IMR-90 (cell line): ENCODE measurements at regions not wholly inside any gene's neighbourhood (a gene's known extent, or its start where the extent isn't known, plus 50 kb on each side); places are given as distances from the start of the nearest gene placed in this dataset.

ENCODE experiments used
- ATAC-seq: fragments of 200-7000 bp; cut with Tn5 transposase; 2 replicates; pipeline ENCODE4 v1.9.1; 2020; ENCODE audit warnings: low read depth, mild to moderate bottlenecking, moderate library complexity
- BruUV-seq: library from RNA; stranded (reverse); fragments of 400-500 nt; replicated peaks from 2 replicates; lab custom pipeline; 2021; lab: Mats Ljungman, UMichigan
- CTCF ChIA-PET: fragments of 300-600 bp; formaldehyde crosslinking; extraction: SDS; loops from one replicate; lab custom pipeline; 2021; ENCODE audit warnings: antibody characterized with exemption; lab: Yijun Ruan, JAX
- POLR2A ChIA-PET: fragments of 300-600 bp; sonication (Branson Sonifier 250); formaldehyde crosslinking; loops from one replicate; lab custom pipeline; 2022; ENCODE audit warnings: antibody characterized with exemption; ENCODE audit not compliant: unreplicated experiment; lab: Charles Lee
- DNase-seq: peaks from one replicate; pipeline ENCODE4 v3.0.0; 2013
- H2AFZ ChIP-seq: replicated peaks from 2 replicates; pipeline ENCODE3; 2013; ENCODE audit warnings: low read length, mild to moderate bottlenecking; ENCODE audit not compliant: poor library complexity
- H2AK5ac ChIP-seq: 2 replicates; pipeline ENCODE4 v1.6.1; 2013; ENCODE audit warnings: low read depth, low read length, inconsistent platforms
- H2AK9ac ChIP-seq: replicated peaks from 2 replicates; pipeline ENCODE3; 2013; ENCODE audit warnings: mild to moderate bottlenecking, low read depth, low read length, moderate library complexity; ENCODE audit not compliant: poor library complexity
- H2BK120ac ChIP-seq: 2 replicates; pipeline ENCODE4 v1.6.1; 2013; ENCODE audit warnings: low read depth, low read length, inconsistent platforms
- H2BK15ac ChIP-seq: 3 replicates; pipeline ENCODE4 v1.6.1; 2013; ENCODE audit warnings: low read depth, low read length, inconsistent platforms
- H2BK20ac ChIP-seq: 2 replicates; pipeline ENCODE4 v1.6.1; 2013; ENCODE audit warnings: low read depth, mild to moderate bottlenecking, inconsistent platforms, low read length, moderate library complexity
- H2BK5ac ChIP-seq: 2 replicates; pipeline ENCODE4 v1.6.1; 2013; ENCODE audit warnings: mild to moderate bottlenecking, low read depth, low read length, inconsistent platforms; ENCODE audit not compliant: poor library complexity, severe bottlenecking
- H3K14ac ChIP-seq: replicated peaks from 2 replicates; pipeline ENCODE4 v1.6.1; 2013; ENCODE audit warnings: low read depth, low read length, inconsistent platforms
- H3K18ac ChIP-seq: 2 replicates; pipeline ENCODE4 v1.6.1; 2013; ENCODE audit warnings: low read depth, low read length, control low read depth
- H3K23ac ChIP-seq: 2 replicates; pipeline ENCODE4 v1.6.1; 2013; ENCODE audit warnings: low read depth, low read length, inconsistent platforms
- H3K27ac ChIP-seq: 2 replicates; pipeline ENCODE4 v1.5.1; 2013; ENCODE audit warnings: mild to moderate bottlenecking, control low read depth, low read length; ENCODE audit not compliant: insufficient read depth
- H3K27me3 ChIP-seq: 2 replicates; pipeline ENCODE4 v1.6.1; 2013; ENCODE audit warnings: low read length; ENCODE audit not compliant: control insufficient read depth, insufficient read depth
- H3K36me3 ChIP-seq: 2 replicates; pipeline ENCODE4 v1.6.1; 2013; ENCODE audit warnings: low read length, mixed read lengths; ENCODE audit not compliant: control insufficient read depth, insufficient read depth
- H3K4ac ChIP-seq: 2 replicates; pipeline ENCODE4 v1.6.1; 2013; ENCODE audit warnings: low read depth, low read length, inconsistent platforms
- H3K4me1 ChIP-seq: 2 replicates; pipeline ENCODE4 v1.6.1; 2013; ENCODE audit warnings: low read length, mixed read lengths; ENCODE audit not compliant: control insufficient read depth, insufficient read depth
- H3K4me2 ChIP-seq: 2 replicates; pipeline ENCODE4 v1.6.1; 2013; ENCODE audit warnings: low read depth, mild to moderate bottlenecking, control low read depth, low read length, moderate library complexity
- H3K4me3 ChIP-seq: 2 replicates; pipeline ENCODE4 v1.5.1; 2013; ENCODE audit warnings: low read depth, mild to moderate bottlenecking, control low read depth, low read length, moderate library complexity; ENCODE audit not compliant: insufficient read depth
- H3K56ac ChIP-seq: 2 replicates; pipeline ENCODE4 v1.6.1; 2013; ENCODE audit warnings: low read length, inconsistent platforms; ENCODE audit not compliant: insufficient read depth; ENCODE audit errors: extremely low read depth
- H3K79me1 ChIP-seq, 2 experiments: 2 replicates each; pipeline ENCODE4 v1.6.1; 2013; ENCODE audit warnings: low read length in 2 of 2, inconsistent platforms in 1 of 2, low read depth in 1 of 2
- H3K9ac ChIP-seq: 2 replicates; pipeline ENCODE4 v1.6.1; 2013; ENCODE audit warnings: low read depth, low read length, control low read depth
- H3K9me1 ChIP-seq: 2 replicates; pipeline ENCODE4 v1.6.1; 2013; ENCODE audit warnings: low read length, inconsistent platforms; ENCODE audit not compliant: insufficient read depth
- H3K9me3 ChIP-seq: 2 replicates; pipeline ENCODE4 v1.6.1; 2013; ENCODE audit warnings: low read length; ENCODE audit not compliant: control insufficient read depth, insufficient read depth
- H4K20me1 ChIP-seq: 2 replicates; pipeline ENCODE4 v1.6.1; 2013; ENCODE audit warnings: low read length, inconsistent platforms; ENCODE audit not compliant: insufficient read depth
- H4K5ac ChIP-seq: 2 replicates; pipeline ENCODE4 v1.6.1; 2013; ENCODE audit warnings: mild to moderate bottlenecking, low read depth, low read length, control low read depth
- H4K8ac ChIP-seq, 2 experiments: 2 replicates each; pipeline ENCODE4 v1.6.1; 2013; ENCODE audit warnings: low read depth in 2 of 2, low read length in 2 of 2, control low read depth in 1 of 2, inconsistent platforms in 1 of 2
- H4K91ac ChIP-seq: 2 replicates; pipeline ENCODE4 v1.6.1; 2013; ENCODE audit warnings: low read depth, low read length, inconsistent platforms; ENCODE audit not compliant: insufficient read depth
- BHLHE40 ChIP-seq: fragments of 150-350 bp; IDR thresholded peaks from 2 replicates; pipeline ENCODE4 v1.6.1; 2016; ENCODE audit warnings: mild to moderate bottlenecking, low read depth, low read length
- CEBPB ChIP-seq: IDR thresholded peaks from 2 replicates; pipeline ENCODE4 v1.6.1; 2012; ENCODE audit warnings: low read depth, low read length, improper control_type of control experiment
- CHD1 ChIP-seq: IDR thresholded peaks from 2 replicates; pipeline ENCODE4 v1.6.1; 2012; ENCODE audit warnings: low read depth, low read length, improper control_type of control experiment
- CTCF ChIP-seq: conservative IDR thresholded peaks from 2 replicates; pipeline ENCODE4 v1.5.1; 2012; ENCODE audit warnings: mild to moderate bottlenecking, low read depth, low read length, improper control_type of control experiment
- FOS ChIP-seq: fragments of 150-350 bp; IDR thresholded peaks from 2 replicates; pipeline ENCODE4 v1.6.1; 2016; ENCODE audit warnings: low read depth, low read length
- MAFK ChIP-seq: IDR thresholded peaks from 2 replicates; pipeline ENCODE4 v1.6.1; 2012; ENCODE audit warnings: low read depth, low read length, improper control_type of control experiment
- MAZ ChIP-seq: IDR thresholded peaks from 2 replicates; pipeline ENCODE4 v1.6.1; 2012; ENCODE audit warnings: low read depth, mild to moderate bottlenecking, low read length, improper control_type of control experiment, moderate library complexity, borderline replicate concordance
- MXI1 ChIP-seq: IDR thresholded peaks from 2 replicates; pipeline ENCODE4 v1.6.1; 2012; ENCODE audit warnings: low read depth, mild to moderate bottlenecking, low read length, moderate library complexity, borderline replicate concordance
- NFE2L2 ChIP-seq: fragments of 150-350 bp; IDR thresholded peaks from 2 replicates; pipeline ENCODE4 v1.6.1; 2016; ENCODE audit warnings: low read depth, mild to moderate bottlenecking, low read length
- POLR2A ChIP-seq: IDR thresholded peaks from 2 replicates; pipeline ENCODE4 v1.6.1; 2012; ENCODE audit warnings: mild to moderate bottlenecking, low read depth, low read length
- RAD21 ChIP-seq: IDR thresholded peaks from 2 replicates; pipeline ENCODE4 v1.6.1; 2012; ENCODE audit warnings: low read length, improper control_type of control experiment
- RCOR1 ChIP-seq: IDR thresholded peaks from 2 replicates; pipeline ENCODE4 v1.6.1; 2012; ENCODE audit warnings: mild to moderate bottlenecking, low read length, improper control_type of control experiment; ENCODE audit not compliant: insufficient replicate concordance
- RFX5 ChIP-seq: IDR thresholded peaks from 2 replicates; pipeline ENCODE4 v1.8.0; 2012; ENCODE audit warnings: low read depth, mild to moderate bottlenecking, low read length, moderate library complexity
- SMC3 ChIP-seq: fragments of 150-350 bp; IDR thresholded peaks from 2 replicates; pipeline ENCODE4 v1.6.1; 2016; ENCODE audit warnings: low read depth, mild to moderate bottlenecking, antibody characterized with exemption, low read length, moderate library complexity
- WGBS, 2 experiments: methylation state at CpG; one replicate each; pipeline versions ENCODE4 v1.1.5 to v1.1.7; 2013; ENCODE audit warnings: missing lambda C conversion rate in 2 of 2; ENCODE audit not compliant: insufficient read length in 1 of 2; ENCODE audit errors: extremely low coverage in 2 of 2; 5-methylcytosine and 5-hydroxymethylcytosine counted together
- dilution Hi-C: fragments of 300-500 bp; cut with HindIII; formaldehyde crosslinking; loops from one replicate; pipeline ENCODE4 v1.14.3; 2018; ENCODE audit warnings: low sequenced_read_pairs; ENCODE audit not compliant: unreplicated experiment
- in situ Hi-C: fragments of 300-500 bp; cut with MboI; formaldehyde crosslinking; loops from 3 replicates; pipeline ENCODE4 v1.14.3; 2019; ENCODE audit warnings: low sequenced_read_pairs, inconsistent platforms, mixed read lengths
- intact Hi-C: fragments of 100-400 bp; cut with micrococcal nuclease; formaldehyde crosslinking; loops from 2 replicates; pipeline ENCODE4 v1.10.0; 2022
- TF ChIP-seq, protein P1 (sequence below): fragments of 150-350 bp; IDR thresholded peaks from 2 replicates; pipeline ENCODE4 v1.6.1; 2016; ENCODE audit warnings: low read depth, mild to moderate bottlenecking, low read length, moderate library complexity, borderline replicate concordance
- TF ChIP-seq, protein P2 (sequence below): fragments of 150-350 bp; IDR thresholded peaks from 2 replicates; pipeline ENCODE4 v1.6.1; 2017; ENCODE audit warnings: mild to moderate bottlenecking, antibody characterized with exemption, low read length, low read depth

DNA sequence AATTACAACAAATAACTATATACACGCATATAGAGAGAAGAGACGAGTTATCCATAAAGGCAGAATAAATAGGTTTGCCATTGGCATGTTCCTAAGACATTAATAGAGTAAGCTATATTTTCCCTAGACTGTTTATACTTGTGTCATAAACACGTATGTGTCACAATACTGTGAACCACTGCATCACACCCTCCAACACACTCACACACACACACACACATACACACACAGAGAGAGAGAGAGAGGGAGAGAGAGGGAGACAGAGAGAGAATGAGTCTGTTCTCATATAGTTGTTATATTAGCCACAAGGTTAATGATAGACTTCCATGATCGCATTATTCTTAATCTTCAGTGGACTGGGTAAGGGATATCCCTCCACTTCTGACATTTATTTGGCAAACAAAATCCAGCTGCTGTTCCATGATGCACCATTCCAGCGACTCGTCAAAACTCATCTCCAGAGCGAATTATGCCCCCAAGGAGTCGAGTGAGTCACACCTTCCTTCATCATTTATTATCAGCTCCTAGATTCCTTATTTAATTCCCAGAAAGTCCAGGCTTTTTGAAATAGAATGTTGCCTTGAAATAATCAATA is 82.8 kb upstream of the HIVEP1 start:
- dilution Hi-C loops = no loop called here
- H3K9ac ChIP-seq = no peak overlapping the region
- POLR2A ChIA-PET = no interaction called here
- H3K4me1 ChIP-seq = no peaks in the 10 kb centered on the region
- H2BK5ac ChIP-seq = no peak overlapping the region
- no peaks in the 10 kb centered on the region for H3K36me3 ChIP-seq
- intact Hi-C loops = loop anchor here (1.0 kb wide), 1 partner anchor 13 kb away; no protein-coding TSS in a partner anchor
- no peaks in the 10 kb centered on the region for H3K79me1 ChIP-seq
- WGBS, 2 experiments = 73% methylated on average over 2 of the region's 8 CpGs; no CpG with 5 or more reads in 1 of the 2 experiments
- H3K4me3 ChIP-seq = no peak overlapping the region
- H4K20me1 ChIP-seq = no peaks in the 10 kb centered on the region
- in situ Hi-C loops = no loop called here
- CTCF ChIA-PET = no interaction called here
- no peak overlapping the region for H2AK9ac ChIP-seq
- H4K8ac ChIP-seq = no peak overlapping the region
- H3K4ac ChIP-seq = no peak overlapping the region
- no peak overlapping the region for H2AK5ac ChIP-seq
- H2BK15ac ChIP-seq = no peak overlapping the region
- H2AFZ ChIP-seq = no peak overlapping the region
- no peak overlapping the region for H4K5ac ChIP-seq
- H3K18ac ChIP-seq = no peak overlapping the region
- no peak overlapping the region for H4K91ac ChIP-seq
- H3K27me3 ChIP-seq = no peaks in the 10 kb centered on the region
- H3K14ac ChIP-seq = no peak overlapping the region
- no peak overlapping the region for H3K4me2 ChIP-seq
- no peak overlapping the region for H3K56ac ChIP-seq
- TF ChIP-seq BHLHE40 (no peak), MAFK (no peak), RCOR1 (no peak), NFE2L2 (no peak), CTCF (no peak), MXI1 (no peak), MAZ (no peak), CEBPB (no peak), SMC3 (no peak), RFX5 (no peak), POLR2A (no peak), RAD21 (no peak), CHD1 (no peak), FOS (no peak)
- TF ChIP-seq, protein P1, sequence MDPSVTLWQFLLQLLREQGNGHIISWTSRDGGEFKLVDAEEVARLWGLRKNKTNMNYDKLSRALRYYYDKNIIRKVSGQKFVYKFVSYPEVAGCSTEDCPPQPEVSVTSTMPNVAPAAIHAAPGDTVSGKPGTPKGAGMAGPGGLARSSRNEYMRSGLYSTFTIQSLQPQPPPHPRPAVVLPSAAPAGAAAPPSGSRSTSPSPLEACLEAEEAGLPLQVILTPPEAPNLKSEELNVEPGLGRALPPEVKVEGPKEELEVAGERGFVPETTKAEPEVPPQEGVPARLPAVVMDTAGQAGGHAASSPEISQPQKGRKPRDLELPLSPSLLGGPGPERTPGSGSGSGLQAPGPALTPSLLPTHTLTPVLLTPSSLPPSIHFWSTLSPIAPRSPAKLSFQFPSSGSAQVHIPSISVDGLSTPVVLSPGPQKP = no peak
- TF ChIP-seq, protein P2, sequence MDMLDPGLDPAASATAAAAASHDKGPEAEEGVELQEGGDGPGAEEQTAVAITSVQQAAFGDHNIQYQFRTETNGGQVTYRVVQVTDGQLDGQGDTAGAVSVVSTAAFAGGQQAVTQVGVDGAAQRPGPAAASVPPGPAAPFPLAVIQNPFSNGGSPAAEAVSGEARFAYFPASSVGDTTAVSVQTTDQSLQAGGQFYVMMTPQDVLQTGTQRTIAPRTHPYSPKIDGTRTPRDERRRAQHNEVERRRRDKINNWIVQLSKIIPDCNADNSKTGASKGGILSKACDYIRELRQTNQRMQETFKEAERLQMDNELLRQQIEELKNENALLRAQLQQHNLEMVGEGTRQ = no peak
- no peak overlapping the region for H2BK20ac ChIP-seq
- peak; percentile 21; the same call in 1 of the 2 replicates for ATAC-seq
- BruUV-seq = no TSS peak
- no peak overlapping the region for H3K27ac ChIP-seq
- DNase-seq = no peak
- no peak overlapping the region for H3K23ac ChIP-seq
- no peak overlapping the region for H2BK120ac ChIP-seq
- H3K9me1 ChIP-seq = 0 out of 2 replicates have a peak, but pooled peaks cover 4% of the 10 kb centered on the region
- no peaks in the 10 kb centered on the region for H3K9me3 ChIP-seq
